ENCODE measurements at regions not wholly inside any gene's neighbourhood (a gene's known extent, or its start where the extent isn't known, plus 50 kb on each side); places are given as distances from the start of the nearest gene placed in this dataset.

- DNase-seq (ENCODE audit: low spot score) (no peak), ATAC-seq (no peak)
- Mint-ChIP-seq H3K4me1 (peaks cover 8% of the 10 kb centered on the region), H3K36me3 (no peaks in the 10 kb centered on the region), H3K4me3 (no peak overlapping the region), H3K27ac (no peak overlapping the region), H3K27me3 (ENCODE audit: low read depth) (no peaks in the 10 kb centered on the region), H3K9me3 (no peaks in the 10 kb centered on the region)
- TF ChIP-seq ATF6 (CRISPR knock-in tag; IDR thresholded peaks at IDR 0.05) = no peak
- no peak for TF ChIP-seq GRHL2 (CRISPR knock-in tag; IDR thresholded peaks at IDR 0.05; ENCODE audit: insufficient replicate concordance, severe bottlenecking)
- no peak for TF ChIP-seq ZNF121 (CRISPR knock-in tag; IDR thresholded peaks at IDR 0.05)
- TF ChIP-seq ZBTB21 (CRISPR knock-in tag; IDR thresholded peaks at IDR 0.05; ENCODE audit: borderline replicate concordance) = no peak
- TF ChIP-seq AFF4 (CRISPR knock-in tag; IDR thresholded peaks at IDR 0.05; ENCODE audit: borderline replicate concordance) = no peak
- no peak for TF ChIP-seq NR1H2 (CRISPR knock-in tag; IDR thresholded peaks at IDR 0.05)
- no peak for TF ChIP-seq NFE2L1 (CRISPR knock-in tag; IDR thresholded peaks at IDR 0.05)
- TF ChIP-seq ZSCAN18 (CRISPR knock-in tag; IDR thresholded peaks at IDR 0.05) = no peak
- no peak for TF ChIP-seq PRRX2 (CRISPR knock-in tag; IDR thresholded peaks at IDR 0.05)
- TF ChIP-seq RORB (CRISPR knock-in tag; IDR thresholded peaks at IDR 0.05) = no peak
- TF ChIP-seq NR3C1 (CRISPR knock-in tag; conservative IDR thresholded peaks at IDR 0.05; ENCODE audit: low read depth) = no peak
- TF ChIP-seq ZNF532 (CRISPR knock-in tag; IDR thresholded peaks at IDR 0.05; ENCODE audit: borderline replicate concordance) = no peak
- no peak for TF ChIP-seq ZNF423 (CRISPR knock-in tag; IDR thresholded peaks at IDR 0.05)
- TF ChIP-seq MXD4 (CRISPR knock-in tag; IDR thresholded peaks at IDR 0.05; ENCODE audit: borderline replicate concordance) = no peak
- TF ChIP-seq CREM (CRISPR knock-in tag; IDR thresholded peaks at IDR 0.05) = no peak
- TF ChIP-seq ATF1 (CRISPR knock-in tag; IDR thresholded peaks at IDR 0.05) = no peak
- no peak for TF ChIP-seq PREB (CRISPR knock-in tag; IDR thresholded peaks at IDR 0.05; ENCODE audit: borderline replicate concordance)
- no peak for TF ChIP-seq NR2C2 (CRISPR knock-in tag; IDR thresholded peaks at IDR 0.05)
- ChIA-PET POLR2A (no interaction called here), CTCF (interaction anchor here (0.9 kb wide), 1 partner anchor 69 kb away, joined by 3 read pairs; no protein-coding TSS in a partner anchor)
Observed at GRCh38 chr11:133687781-133688180, 155.5 kb upstream of the OPCML start.
